IPS-20b (cell line): ENCODE measurements at regions not wholly inside any gene's neighbourhood (a gene's known extent, or its start where the extent isn't known, plus 50 kb on each side); places are given as distances from the start of the nearest gene placed in this dataset.
"Not testable (repeated sequence)": the region's sequence is repeated elsewhere in the genome, so short reads cannot be mapped to it uniquely, and the experiment has no call there.

Experiments
- H3K27ac ChIP-seq: one replicate; pipeline ENCODE4 v1.5.1; 2013; ENCODE audit warnings: low read length
- H3K27me3 ChIP-seq: 2 replicates; pipeline ENCODE4 v1.6.1; 2013; ENCODE audit warnings: mild to moderate bottlenecking, low read length, inconsistent platforms; ENCODE audit not compliant: insufficient read depth
- H3K36me3 ChIP-seq: 2 replicates; pipeline ENCODE4 v1.6.1; 2013; ENCODE audit warnings: low read depth, mild to moderate bottlenecking, inconsistent platforms, low read length, moderate library complexity; ENCODE audit not compliant: insufficient read depth
- H3K4me1 ChIP-seq: 2 replicates; pipeline ENCODE4 v1.6.1; 2013; ENCODE audit warnings: mild to moderate bottlenecking, control low read depth, inconsistent platforms, low read length, moderate library complexity; ENCODE audit not compliant: insufficient read depth
- H3K4me3 ChIP-seq: 2 replicates; pipeline ENCODE4 v1.5.1; 2013; ENCODE audit warnings: mild to moderate bottlenecking, low read length, inconsistent platforms
- H3K9ac ChIP-seq: 2 replicates; pipeline ENCODE4 v1.6.1; 2013; ENCODE audit warnings: low read depth, mild to moderate bottlenecking, inconsistent platforms, low read length, moderate library complexity
- H3K9me3 ChIP-seq: 2 replicates; pipeline ENCODE4 v1.6.1; 2013; ENCODE audit warnings: mild to moderate bottlenecking, low read depth, low read length, inconsistent platforms; ENCODE audit not compliant: insufficient read depth

GRCh38 chr21:33992412-33992811 lies 76.8 kb upstream of the ATP5PO start:
- H3K9me3 ChIP-seq, H3K27ac ChIP-seq, H3K27me3 ChIP-seq, H3K36me3 ChIP-seq, H3K4me3 ChIP-seq, H3K9ac ChIP-seq, H3K4me1 ChIP-seq: not testable (repeated sequence)

GRCh38 chr21:33991133-33991532 lies 75.5 kb upstream of the ATP5PO start:
- H3K4me3 ChIP-seq = no peak overlapping the region
- no peaks in the 10 kb centered on the region; the same call in 1 of the 2 replicates for H3K4me1 ChIP-seq
- H3K36me3 ChIP-seq = no peaks in the 10 kb centered on the region
- no peak overlapping the region for H3K27ac ChIP-seq
- H3K9ac ChIP-seq = no peak overlapping the region
- no peaks in the 10 kb centered on the region for H3K27me3 ChIP-seq
- H3K9me3 ChIP-seq = no peaks in the 10 kb centered on the region

GRCh38 chr21:33989440-33989839 lies 73.8 kb upstream of the ATP5PO start:
- no peaks in the 10 kb centered on the region for H3K9me3 ChIP-seq
- no peak overlapping the region for H3K4me3 ChIP-seq
- H3K9ac ChIP-seq = no peak overlapping the region
- no peaks in the 10 kb centered on the region for H3K27me3 ChIP-seq
- no peak overlapping the region for H3K27ac ChIP-seq
- no peaks in the 10 kb centered on the region; the same call in 1 of the 2 replicates for H3K4me1 ChIP-seq
- H3K36me3 ChIP-seq = no peaks in the 10 kb centered on the region

GRCh38 chr21:33988237-33989017 lies 72.8 kb upstream of the ATP5PO start:
- Histone ChIP-seq H3K4me3 (no peak overlapping the region), H3K9ac (no peak overlapping the region), H3K9me3 (no peaks in the 10 kb centered on the region), H3K27ac (no peak overlapping the region), H3K27me3 (no peaks in the 10 kb centered on the region), H3K4me1 (no peaks in the 10 kb centered on the region; the same call in 1 of the 2 replicates), H3K36me3 (no peaks in the 10 kb centered on the region)

GRCh38 chr21:33987461-33987860 lies 71.9 kb upstream of the ATP5PO start:
- Histone ChIP-seq H3K4me1 (no peaks in the 10 kb centered on the region; the same call in 1 of the 2 replicates), H3K4me3 (no peak overlapping the region), H3K9ac (no peak overlapping the region), H3K27me3 (no peaks in the 10 kb centered on the region), H3K27ac (no peak overlapping the region), H3K9me3 (no peaks in the 10 kb centered on the region), H3K36me3 (no peaks in the 10 kb centered on the region)

- H3K27me3 ChIP-seq = no peaks in the 10 kb centered on the region
- H3K36me3 ChIP-seq = no peaks in the 10 kb centered on the region
- no peaks in the 10 kb centered on the region for H3K4me1 ChIP-seq
- H3K27ac ChIP-seq = no peak overlapping the region
- H3K9me3 ChIP-seq = no peaks in the 10 kb centered on the region
- no peak overlapping the region for H3K4me3 ChIP-seq
- H3K9ac ChIP-seq = no peak overlapping the region
Observed at GRCh38 chr21:33985117-33986050, 69.8 kb upstream of the ATP5PO start.

GRCh38 chr21:33984021-33984481 lies 68.4 kb upstream of the ATP5PO start:
- no peaks in the 10 kb centered on the region for H3K4me1 ChIP-seq
- no peaks in the 10 kb centered on the region for H3K9me3 ChIP-seq
- H3K9ac ChIP-seq = no peak overlapping the region
- no peak overlapping the region for H3K27ac ChIP-seq
- H3K27me3 ChIP-seq = no peaks in the 10 kb centered on the region
- H3K36me3 ChIP-seq = no peaks in the 10 kb centered on the region
- no peak overlapping the region for H3K4me3 ChIP-seq

- Histone ChIP-seq H3K4me3 (no peak overlapping the region), H3K4me1 (no peaks in the 10 kb centered on the region), H3K27ac (no peak overlapping the region), H3K9ac (no peak overlapping the region), H3K9me3 (no peaks in the 10 kb centered on the region), H3K27me3 (no peaks in the 10 kb centered on the region), H3K36me3 (no peaks in the 10 kb centered on the region)
Observed at GRCh38 chr21:33981391-33982101, 65.9 kb upstream of the ATP5PO start.

- H3K4me1 ChIP-seq = peaks cover 6% of the 10 kb centered on the region; the same call in 1 of the 2 replicates
- H3K27ac ChIP-seq = no peak overlapping the region
- no peaks in the 10 kb centered on the region for H3K27me3 ChIP-seq
- H3K36me3 ChIP-seq = no peaks in the 10 kb centered on the region
- no peak overlapping the region for H3K4me3 ChIP-seq
- no peaks in the 10 kb centered on the region for H3K9me3 ChIP-seq
- no peak overlapping the region for H3K9ac ChIP-seq
Observed at GRCh38 chr21:33980276-33980916, 64.8 kb upstream of the ATP5PO start.

GRCh38 chr21:33978585-33978984 lies 63.0 kb upstream of the ATP5PO start:
- Histone ChIP-seq H3K27me3 (no peaks in the 10 kb centered on the region), H3K36me3 (no peaks in the 10 kb centered on the region), H3K9ac (no peak overlapping the region), H3K9me3 (no peaks in the 10 kb centered on the region), H3K4me1 (peaks cover 7% of the 10 kb centered on the region; the same call in 1 of the 2 replicates), H3K4me3 (no peak overlapping the region), H3K27ac (no peak overlapping the region)
